ENCODE measurements at regions not wholly inside any gene's neighbourhood (a gene's known extent, or its start where the extent isn't known, plus 50 kb on each side); places are given as distances from the start of the nearest gene placed in this dataset.

GRCh38 chr18:40708726-40709125, 1246.3 kb upstream of the PIK3C3 start:
- no peak for DNase-seq

- DNase-seq, result no peak
Measured at GRCh38 chr18:40707797-40708196, 1247.2 kb upstream of the PIK3C3 start.

GRCh38 chr18:40698129-40698528, 1256.9 kb upstream of the PIK3C3 start:
- no peak for DNase-seq

- no peak for DNase-seq
Measured at GRCh38 chr18:40695526-40695925, 1259.5 kb upstream of the PIK3C3 start.

GRCh38 chr18:40692871-40693270, 1262.2 kb upstream of the PIK3C3 start:
- no peak for DNase-seq

GRCh38 chr18:40690062-40690461, 1265.0 kb upstream of the PIK3C3 start:
- DNase-seq, result no peak

- no peak for DNase-seq
Measured at GRCh38 chr18:40687399-40687798, 1267.6 kb upstream of the PIK3C3 start.

GRCh38 chr18:40686836-40687235, 1268.2 kb upstream of the PIK3C3 start:
- DNase-seq, result no peak

GRCh38 chr18:40685219-40685618, 1269.8 kb upstream of the PIK3C3 start:
- no peak for DNase-seq

GRCh38 chr18:40678318-40678717, 1276.7 kb upstream of the PIK3C3 start:
- no peak for DNase-seq

- DNase-seq, result no peak
Measured at GRCh38 chr18:40676668-40677067, 1278.4 kb upstream of the PIK3C3 start.

- DNase-seq, result no peak
Measured at GRCh38 chr18:40673150-40673549, 1281.9 kb upstream of the PIK3C3 start.

- no peak for DNase-seq
Measured at GRCh38 chr18:40672590-40672989, 1282.4 kb upstream of the PIK3C3 start.

GRCh38 chr18:40670668-40671375, 1284.2 kb upstream of the PIK3C3 start:
- DNase-seq, result no peak

GRCh38 chr18:40662898-40663437, 1292.1 kb upstream of the PIK3C3 start:
- DNase-seq, result no peak

GRCh38 chr18:40653682-40654081, 1301.4 kb upstream of the PIK3C3 start:
- peak; percentile 50 for DNase-seq

GRCh38 chr18:40652321-40652720, 1302.7 kb upstream of the PIK3C3 start:
- DNase-seq, result no peak

- DNase-seq, result no peak
Measured at GRCh38 chr18:40651163-40651562, 1303.9 kb upstream of the PIK3C3 start.

GRCh38 chr18:40642692-40643229, 1312.3 kb upstream of the PIK3C3 start:
- no peak for DNase-seq

- DNase-seq, result no peak
Measured at GRCh38 chr18:40631319-40631718, 1323.7 kb upstream of the PIK3C3 start.

GRCh38 chr18:40630496-40630895, 1324.5 kb upstream of the PIK3C3 start:
- no peak for DNase-seq

- no peak for DNase-seq
Measured at GRCh38 chr18:40624959-40625358, 1330.1 kb upstream of the PIK3C3 start.

GRCh38 chr18:40613721-40614120, 1341.3 kb upstream of the PIK3C3 start:
- no peak for DNase-seq

GRCh38 chr18:40612356-40612755, 1342.7 kb upstream of the PIK3C3 start:
- no peak for DNase-seq

GRCh38 chr18:40608226-40608625, 1346.8 kb upstream of the PIK3C3 start:
- DNase-seq, result no peak
